ENCODE measurements at regions not wholly inside any gene's neighbourhood (a gene's known extent, or its start where the extent isn't known, plus 50 kb on each side); places are given as distances from the start of the nearest gene placed in this dataset.
A peak's percentile ranks its signal among the peaks of the same experiment; 100 is the strongest.

DNA sequence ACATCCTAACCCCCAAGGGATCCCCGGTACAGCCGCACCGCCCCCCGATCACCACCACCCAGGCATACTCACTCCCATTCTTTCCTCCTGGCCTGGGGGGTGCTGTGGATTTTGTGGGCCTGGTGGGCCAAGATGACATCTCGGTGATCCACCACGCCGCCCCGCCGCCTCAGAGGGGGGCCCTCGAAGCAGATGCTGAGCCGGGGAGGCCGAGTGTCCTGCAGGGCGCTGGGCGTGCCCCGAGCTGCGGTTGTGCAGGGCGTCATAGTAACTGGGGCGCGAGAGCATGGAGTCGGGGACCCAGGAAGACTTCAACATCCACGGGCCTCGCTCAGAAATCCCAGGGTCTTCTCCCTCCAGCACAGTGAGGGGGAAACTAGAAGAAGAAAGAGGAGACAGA is 93.4 kb upstream of the CACNA1A start:
- no peak for ATAC-seq
- Mint-ChIP-seq H3K27ac (no peak overlapping the region), H3K4me3 (no peak overlapping the region), H3K4me1 (no peaks in the 10 kb centered on the region), H3K36me3 (ENCODE audit: low read depth) (no peaks in the 10 kb centered on the region), H3K9me3 (ENCODE audit: low read depth) (no peaks in the 10 kb centered on the region), H3K27me3 (peaks cover 10% of the 10 kb centered on the region)
- intact Hi-C loops (cut with DNase I, micrococcal nuclease) = loop anchor here (5.0 to 10.0 kb wide), 2 partner anchors 173 to 475 kb away; partner anchors contain the start of genes C19orf53 (in 1 of the 2) and MISP3 (in 1 of the 2)
- ChIA-PET POLR2A (no interaction called here), CTCF (no interaction called here)
- no peak for DNase-seq

DNA sequence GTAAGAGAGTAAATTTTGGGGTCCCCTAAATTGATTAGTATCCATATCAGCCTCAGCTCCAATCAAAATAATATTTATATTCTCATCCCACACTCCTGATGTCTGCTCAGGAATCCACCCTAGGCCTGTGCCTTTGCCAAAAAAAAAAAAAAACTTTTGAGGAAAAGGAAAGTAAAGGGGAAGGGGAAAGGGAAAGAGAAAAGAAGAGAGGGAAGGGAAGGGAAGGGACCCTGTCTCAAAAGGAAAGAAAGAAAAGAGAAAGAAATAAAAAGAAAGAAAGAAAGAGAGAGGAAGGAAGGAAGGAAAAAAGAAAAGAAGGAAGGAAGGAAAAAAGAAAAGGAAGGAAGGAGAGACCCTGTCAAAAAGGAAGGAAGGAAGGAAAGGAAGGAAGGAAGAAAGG is 91.8 kb upstream of the CACNA1A start:
- no peak for DNase-seq
- intact Hi-C loops (cut with DNase I, micrococcal nuclease) = loop anchor here (5.0 to 10.0 kb wide), 2 partner anchors 174 to 477 kb away; partner anchors contain the start of genes C19orf53 (in 1 of the 2) and MISP3 (in 1 of the 2)
- Mint-ChIP-seq H3K4me1 (no peaks in the 10 kb centered on the region), H3K27ac (no peak overlapping the region), H3K36me3 (ENCODE audit: low read depth) (no peaks in the 10 kb centered on the region), H3K4me3 (no peak overlapping the region), H3K27me3 (peaks cover 10% of the 10 kb centered on the region), H3K9me3 (ENCODE audit: low read depth) (no peaks in the 10 kb centered on the region)
- no peak for ATAC-seq
- POLR2A ChIA-PET = no interaction called here
- CTCF ChIA-PET = interaction anchor here (0.6 to 1.9 kb wide), 3 partner anchors 9 to 123 kb away, joined by 4 to 9 read pairs (median 5); no protein-coding TSS in a partner anchor

DNA sequence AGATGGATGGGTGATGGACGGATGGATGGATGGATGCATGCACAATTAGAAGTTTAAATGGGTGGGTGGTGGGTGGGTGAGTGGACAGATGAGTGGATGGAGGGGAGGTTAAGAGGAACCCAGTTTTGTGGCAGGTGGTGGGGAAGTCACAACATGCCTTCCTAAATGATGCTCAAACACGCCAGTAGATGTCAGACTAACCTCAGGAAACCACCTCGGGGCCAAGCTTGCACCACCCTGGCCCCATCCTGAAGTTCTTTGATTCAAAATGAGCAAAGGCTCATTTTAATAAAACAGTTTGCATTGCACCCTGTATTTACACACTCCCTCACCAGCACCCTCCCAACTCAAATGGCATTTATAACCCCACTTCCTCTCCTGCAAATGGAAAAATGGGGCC is 91.4 kb upstream of the CACNA1A start:
- peak; percentile 74 for DNase-seq
- Mint-ChIP-seq H3K4me1 (no peaks in the 10 kb centered on the region), H3K36me3 (ENCODE audit: low read depth) (no peaks in the 10 kb centered on the region), H3K9me3 (ENCODE audit: low read depth) (no peaks in the 10 kb centered on the region), H3K4me3 (no peak overlapping the region), H3K27me3 (peaks cover 10% of the 10 kb centered on the region), H3K27ac (no peak overlapping the region)
- peak; percentile 95 for ATAC-seq
- POLR2A ChIA-PET = no interaction called here
- CTCF ChIA-PET = interaction anchor here (0.6 to 2.2 kb wide), 4 partner anchors 8 to 123 kb away, joined by 4 to 9 read pairs (median 5); no protein-coding TSS in a partner anchor
- intact Hi-C loops (cut with DNase I, micrococcal nuclease) = loop anchor here (1.0 to 10.0 kb wide), 8 partner anchors 123 to 477 kb away; partner anchors contain the start of genes C19orf53 (in 1 of the 2) and MISP3 (in 1 of the 2)

DNA sequence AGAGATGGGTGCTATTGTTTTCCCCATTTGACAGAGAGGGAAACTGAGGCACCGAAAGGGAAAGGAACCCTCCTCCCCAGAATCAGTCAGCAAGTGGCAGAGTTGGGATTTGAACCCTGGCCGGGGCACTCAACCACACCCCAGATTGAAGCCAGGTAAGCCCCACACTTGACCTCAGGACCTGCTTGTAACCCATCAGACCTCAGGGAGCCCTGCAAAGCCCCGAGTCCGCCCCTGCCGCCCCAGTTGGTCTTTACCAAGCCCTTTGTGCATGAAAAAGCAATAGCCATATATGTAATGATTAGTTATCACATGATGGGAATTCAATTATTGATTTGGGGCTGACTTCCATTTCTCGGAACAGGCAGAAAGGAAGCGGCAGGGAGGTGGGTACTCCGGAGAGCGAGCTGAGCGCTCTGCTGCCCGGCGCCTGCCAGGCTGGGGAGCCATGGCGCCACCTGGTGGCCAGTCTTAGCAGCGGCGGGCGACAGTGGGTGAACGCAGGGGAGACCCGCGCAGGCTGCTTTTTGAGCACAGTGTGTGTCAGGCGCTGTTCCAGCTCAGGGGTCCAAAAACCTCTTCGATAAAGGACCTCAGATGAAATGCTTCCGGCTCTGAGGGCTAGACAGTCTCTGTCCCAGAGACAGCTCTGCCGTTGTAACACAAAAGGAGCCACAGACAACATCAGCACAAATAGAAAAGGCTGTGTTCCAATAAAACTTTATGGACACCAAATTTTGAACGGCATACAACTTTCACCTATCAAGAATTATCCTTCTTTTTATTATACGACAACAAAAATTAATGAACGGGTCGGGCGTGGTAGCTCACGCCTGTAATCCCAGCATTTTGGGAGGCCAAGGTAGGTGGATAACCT is 82.9 kb upstream of the CACNA1A start:
- ChIA-PET CTCF (interaction anchor here (0.5 to 3.5 kb wide), 31 partner anchors 9 to 613 kb away, joined by 3 to 33 read pairs (median 3); no protein-coding TSS in a partner anchor), POLR2A (no interaction called here)
- H3K27me3 Mint-ChIP-seq = no peaks in the 10 kb centered on the region
- intact Hi-C loops (cut with DNase I, micrococcal nuclease) = loop anchor here (1.0 to 5.0 kb wide), 2 partner anchors 312 to 612 kb away; no protein-coding TSS in a partner anchor
- H3K4me1 Mint-ChIP-seq = no peaks in the 10 kb centered on the region
- H3K4me3 Mint-ChIP-seq = no peak overlapping the region
- H3K27ac Mint-ChIP-seq = no peak overlapping the region
- peak; percentile 90 for DNase-seq
- peak; percentile 99 for ATAC-seq
- H3K9me3 Mint-ChIP-seq (ENCODE audit: low read depth) = no peaks in the 10 kb centered on the region
- H3K36me3 Mint-ChIP-seq (ENCODE audit: low read depth) = no peaks in the 10 kb centered on the region

DNA sequence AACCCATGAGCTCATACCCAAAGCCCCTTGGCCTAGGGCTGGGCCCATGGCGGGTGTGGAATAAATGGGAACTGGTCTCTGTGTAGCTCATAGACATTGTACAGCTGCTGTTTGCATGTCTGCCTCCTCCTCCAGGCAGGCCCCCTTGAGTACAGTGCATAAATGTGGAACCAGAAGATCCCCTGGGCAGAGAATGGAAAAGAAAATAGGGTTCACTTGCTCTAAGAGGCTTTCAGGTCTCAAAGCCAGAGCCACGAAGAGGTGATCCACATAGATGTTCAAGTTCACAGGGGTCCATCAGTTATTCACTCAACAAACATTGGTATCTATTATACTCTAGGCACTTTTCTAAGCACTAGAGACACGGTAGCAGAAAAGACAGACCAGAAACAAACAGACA is 79.2 kb upstream of the CACNA1A start:
- no peak overlapping the region for H3K4me3 Mint-ChIP-seq
- CTCF ChIA-PET = no interaction called here
- no peak overlapping the region for H3K27ac Mint-ChIP-seq
- H3K36me3 Mint-ChIP-seq (ENCODE audit: low read depth) = no peaks in the 10 kb centered on the region
- no peaks in the 10 kb centered on the region for H3K4me1 Mint-ChIP-seq
- no peaks in the 10 kb centered on the region for H3K9me3 Mint-ChIP-seq (ENCODE audit: low read depth)
- no peaks in the 10 kb centered on the region for H3K27me3 Mint-ChIP-seq
- intact Hi-C loops (cut with DNase I, micrococcal nuclease) = loop anchor here in 1 of 2 experiments (5.0 kb wide), 1 partner anchor 608 kb away; no protein-coding TSS in a partner anchor
- no peak for DNase-seq
- POLR2A ChIA-PET = no interaction called here
- no peak for ATAC-seq

DNA sequence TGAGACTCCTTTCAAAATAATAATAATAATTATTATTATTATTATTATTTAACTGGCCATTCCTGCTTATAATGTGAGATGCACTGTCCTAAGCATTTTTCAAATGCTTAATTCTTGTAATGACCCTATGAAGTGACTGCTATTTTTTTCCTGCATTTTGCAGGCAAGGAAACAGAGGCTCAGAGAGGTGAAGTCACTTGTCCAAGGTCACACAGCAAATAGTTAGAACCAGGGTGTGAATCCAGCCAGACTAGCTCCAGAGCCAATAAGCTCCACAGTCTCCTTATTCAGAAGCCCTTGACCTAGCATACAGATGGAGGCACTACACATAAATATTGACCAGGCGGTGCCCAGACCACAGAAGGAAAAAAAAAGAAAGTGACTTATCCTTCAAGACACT is 77.5 kb upstream of the CACNA1A start:
- Mint-ChIP-seq H3K4me3 (no peak overlapping the region), H3K4me1 (no peaks in the 10 kb centered on the region), H3K9me3 (ENCODE audit: low read depth) (peaks cover 4% of the 10 kb centered on the region), H3K27me3 (no peaks in the 10 kb centered on the region), H3K36me3 (ENCODE audit: low read depth) (no peaks in the 10 kb centered on the region), H3K27ac (no peak overlapping the region)
- CTCF ChIA-PET = interaction anchor here (0.7 to 1.0 kb wide), 2 partner anchors 36 to 305 kb away, joined by 3 to 4 read pairs; no protein-coding TSS in a partner anchor
- no peak for DNase-seq
- POLR2A ChIA-PET = no interaction called here
- intact Hi-C loops (cut with DNase I, micrococcal nuclease) = no loop called here
- ATAC-seq = no peak

DNA sequence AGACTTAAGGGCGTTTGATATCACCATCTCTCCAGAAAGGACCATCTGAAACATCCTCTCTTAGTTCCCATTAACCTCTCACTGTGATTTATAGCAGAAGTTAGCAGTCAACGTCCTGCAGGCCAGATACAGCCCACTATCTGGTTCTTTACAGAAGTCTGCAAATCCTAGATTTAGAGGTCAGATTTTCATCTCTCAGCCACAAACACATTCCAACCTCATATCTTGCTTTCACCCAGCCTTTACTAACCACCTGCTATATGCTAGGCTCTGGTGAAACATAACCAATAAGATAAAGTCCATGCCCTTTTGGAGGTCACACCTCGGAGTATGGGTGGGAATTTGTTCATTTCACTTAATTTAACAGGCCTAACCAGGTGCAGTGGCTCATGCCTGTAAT is 76.8 kb upstream of the CACNA1A start:
- no peak for DNase-seq
- no peaks in the 10 kb centered on the region for H3K4me1 Mint-ChIP-seq
- CTCF ChIA-PET = no interaction called here
- H3K27me3 Mint-ChIP-seq = no peaks in the 10 kb centered on the region
- peaks cover 4% of the 10 kb centered on the region for H3K9me3 Mint-ChIP-seq (ENCODE audit: low read depth)
- H3K27ac Mint-ChIP-seq = no peak overlapping the region
- intact Hi-C loops (cut with DNase I, micrococcal nuclease) = no loop called here
- H3K4me3 Mint-ChIP-seq = no peak overlapping the region
- no peak for ATAC-seq
- no peaks in the 10 kb centered on the region for H3K36me3 Mint-ChIP-seq (ENCODE audit: low read depth)
- POLR2A ChIA-PET = no interaction called here

DNA sequence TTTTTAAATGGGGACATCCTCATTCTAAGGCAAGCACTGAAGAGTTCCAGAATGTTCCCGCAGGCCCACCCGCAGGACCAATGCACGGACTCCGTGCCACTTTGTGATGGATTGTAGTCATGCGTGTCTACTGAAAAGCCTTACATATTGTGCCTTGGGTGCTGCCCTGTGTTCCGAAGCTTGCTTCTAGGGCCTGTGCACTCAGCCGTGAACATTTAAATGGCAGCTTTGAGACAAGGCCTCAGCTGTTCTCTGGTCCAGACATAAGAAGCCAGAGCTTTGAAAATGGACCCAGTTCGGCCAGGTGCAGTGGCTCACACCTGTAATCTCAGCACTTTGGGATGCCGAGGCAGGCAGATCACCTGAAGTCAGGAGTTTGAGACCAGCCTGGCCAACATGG is 75.3 kb upstream of the CACNA1A start:
- Mint-ChIP-seq H3K9me3 (ENCODE audit: low read depth) (peaks cover 10% of the 10 kb centered on the region), H3K4me3 (no peak overlapping the region), H3K4me1 (no peaks in the 10 kb centered on the region), H3K27ac (no peak overlapping the region), H3K36me3 (ENCODE audit: low read depth) (no peaks in the 10 kb centered on the region), H3K27me3 (peaks cover 3% of the 10 kb centered on the region)
- intact Hi-C loops (cut with DNase I, micrococcal nuclease) = no loop called here
- DNase-seq (no peak), ATAC-seq (no peak)
- CTCF ChIA-PET = interaction anchor here (0.5 kb wide), 1 partner anchor 51 kb away, joined by 4 read pairs; no protein-coding TSS in a partner anchor
- POLR2A ChIA-PET = no interaction called here

DNA sequence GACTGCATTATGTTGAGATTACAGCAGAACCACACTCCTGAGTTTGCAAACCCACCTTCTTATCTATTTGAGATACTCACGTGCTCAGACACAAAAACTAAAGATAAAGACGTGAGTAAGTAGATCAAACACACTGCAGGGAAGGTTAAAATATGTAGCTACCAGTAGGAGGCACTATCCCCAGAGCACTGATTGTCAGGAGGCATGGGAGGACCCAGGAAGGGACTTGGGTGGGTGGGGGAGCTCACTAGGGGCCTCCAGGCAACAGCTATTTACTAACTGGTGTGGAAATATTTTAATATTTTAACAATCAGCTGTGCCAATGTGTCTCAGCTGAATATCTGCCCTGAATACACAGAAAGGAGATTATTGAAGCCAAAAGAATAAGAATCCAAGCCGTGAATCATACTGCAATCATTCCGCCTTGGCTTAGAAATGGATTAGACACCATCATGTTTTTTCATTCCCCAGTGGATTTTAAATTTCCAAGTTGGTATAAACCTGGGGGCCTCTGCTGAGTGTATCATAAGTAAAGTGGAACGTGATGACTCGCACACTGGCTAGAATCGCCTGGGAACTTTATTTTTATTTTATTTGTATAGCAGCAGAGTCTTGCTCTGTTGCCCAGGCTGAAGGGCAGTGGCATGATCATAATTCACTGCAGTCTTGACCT is 73.2 kb upstream of the CACNA1A start:
- CTCF ChIA-PET = interaction anchor here (0.7 to 2.9 kb wide), 4 partner anchors 10 to 205 kb away, joined by 3 to 22 read pairs (median 4); no protein-coding TSS in a partner anchor
- POLR2A ChIA-PET = no interaction called here
- H3K27me3 Mint-ChIP-seq = peaks cover 8% of the 10 kb centered on the region
- no peak overlapping the region for H3K4me3 Mint-ChIP-seq
- ATAC-seq = no peak
- no peak for DNase-seq
- no peaks in the 10 kb centered on the region for H3K4me1 Mint-ChIP-seq
- no peak overlapping the region for H3K27ac Mint-ChIP-seq
- intact Hi-C loops (cut with DNase I, micrococcal nuclease) = no loop called here
- H3K9me3 Mint-ChIP-seq (ENCODE audit: low read depth) = peaks cover 13% of the 10 kb centered on the region
- H3K36me3 Mint-ChIP-seq (ENCODE audit: low read depth) = no peaks in the 10 kb centered on the region

DNA sequence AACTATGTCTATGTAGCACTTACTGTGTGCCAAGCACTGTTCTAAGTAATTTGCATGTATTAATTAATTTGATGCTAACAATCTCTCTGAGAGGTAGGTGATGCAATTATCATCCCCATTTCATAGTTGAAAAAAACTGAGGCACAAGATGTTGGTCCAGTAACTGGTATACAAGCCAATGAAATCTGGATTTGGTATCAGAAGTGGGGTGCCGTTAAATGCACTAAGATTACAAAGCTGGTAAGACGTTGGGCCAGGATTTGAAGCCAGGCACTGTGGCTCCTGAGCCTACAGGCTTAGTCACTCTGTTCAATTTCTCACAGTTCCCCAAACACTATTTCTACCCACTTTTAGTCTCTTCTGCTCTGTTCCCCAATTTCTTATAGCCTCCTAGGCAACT is 70.4 kb upstream of the CACNA1A start:
- H3K27me3 Mint-ChIP-seq = peaks cover 8% of the 10 kb centered on the region
- H3K4me3 Mint-ChIP-seq = no peak overlapping the region

DNA sequence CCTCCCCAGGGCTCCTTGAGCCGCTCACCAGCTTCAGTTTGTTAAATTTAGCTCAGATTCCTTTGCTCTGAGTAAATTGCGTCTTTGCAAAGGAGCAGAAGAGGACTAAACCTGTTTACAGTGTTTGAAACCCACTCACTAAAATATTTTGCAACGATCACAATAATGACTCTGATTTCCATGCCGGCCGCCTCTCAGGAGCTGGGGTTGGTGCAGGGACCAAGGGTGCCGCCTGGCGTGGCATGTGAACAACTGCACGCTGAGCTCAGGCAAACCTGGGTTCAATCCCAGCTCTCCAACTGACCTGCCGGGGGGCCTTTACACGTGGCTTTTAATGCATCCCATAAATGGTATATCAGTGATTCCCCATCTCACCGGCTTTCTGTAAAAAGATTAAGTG is 68.7 kb upstream of the CACNA1A start:
- H3K4me3 Mint-ChIP-seq = no peak overlapping the region

More for the DNA sequence above, 70.4 kb upstream of the CACNA1A start:
- ChIA-PET CTCF (interaction anchor here (0.7 to 2.9 kb wide), 3 partner anchors 12 to 905 kb away, joined by 3 to 22 read pairs (median 4); no protein-coding TSS in a partner anchor), POLR2A (no interaction called here)
- H3K27ac Mint-ChIP-seq = no peak overlapping the region
- no peak for ATAC-seq
- peaks cover 13% of the 10 kb centered on the region for H3K9me3 Mint-ChIP-seq (ENCODE audit: low read depth)
- intact Hi-C loops (cut with DNase I, micrococcal nuclease) = no loop called here
- no peaks in the 10 kb centered on the region for H3K4me1 Mint-ChIP-seq
- no peaks in the 10 kb centered on the region for H3K36me3 Mint-ChIP-seq (ENCODE audit: low read depth)
- DNase-seq = no peak

More for the DNA sequence above, 68.7 kb upstream of the CACNA1A start:
- Mint-ChIP-seq H3K36me3 (ENCODE audit: low read depth) (no peaks in the 10 kb centered on the region), H3K4me1 (no peaks in the 10 kb centered on the region), H3K9me3 (ENCODE audit: low read depth) (peaks cover 13% of the 10 kb centered on the region), H3K27ac (no peak overlapping the region), H3K27me3 (peaks cover 14% of the 10 kb centered on the region)
- ChIA-PET POLR2A (no interaction called here), CTCF (interaction anchor here (0.6 to 1.2 kb wide), 7 partner anchors 14 to 323 kb away, joined by 3 to 6 read pairs (median 3); no protein-coding TSS in a partner anchor)
- no peak for ATAC-seq
- intact Hi-C loops (cut with DNase I, micrococcal nuclease) = no loop called here
- peak; percentile 29 for DNase-seq
